Stimulated activated naive CD8-positive, alpha-beta T cell treated with anti-CD3 and anti-CD28 coated beads, Interleukin-15, Interleukin-2, amounts not matched to agents 100 ng/mL and 50 ng/mL, for 24 hours (primary cell): ENCODE measurements at regions not wholly inside any gene's neighbourhood (a gene's known extent, or its start where the extent isn't known, plus 50 kb on each side); places are given as distances from the start of the nearest gene placed in this dataset.
"Not testable (repeated sequence)": the region's sequence is repeated elsewhere in the genome, so short reads cannot be mapped to it uniquely, and the experiment has no call there.

Experiments
- H3K27ac Mint-ChIP-seq: one replicate; pipeline ENCODE4 v1.8.0; 2021; ENCODE audit warnings: mild to moderate bottlenecking, mixed read lengths
- H3K27me3 Mint-ChIP-seq: one replicate; pipeline ENCODE4 v1.8.0; 2021; ENCODE audit warnings: mixed read lengths
- H3K36me3 Mint-ChIP-seq: one replicate; pipeline ENCODE4 v1.8.0; 2021; ENCODE audit warnings: low read depth, mixed read lengths
- H3K4me1 Mint-ChIP-seq: one replicate; pipeline ENCODE4 v1.8.0; 2021; ENCODE audit warnings: low read depth, mixed read lengths
- H3K4me3 Mint-ChIP-seq: one replicate; pipeline ENCODE4 v1.8.0; 2021; ENCODE audit warnings: mild to moderate bottlenecking, mixed read lengths
- H3K9me3 Mint-ChIP-seq: one replicate; pipeline ENCODE4 v1.8.0; 2021; ENCODE audit warnings: mixed read lengths

- H3K4me1 Mint-ChIP-seq, H3K27me3 Mint-ChIP-seq, H3K4me3 Mint-ChIP-seq, H3K9me3 Mint-ChIP-seq, H3K36me3 Mint-ChIP-seq, H3K27ac Mint-ChIP-seq: not testable (repeated sequence)
Observed at GRCh38 chr15:81716468-81716867, 329.4 kb downstream of the MEX3B start.

DNA sequence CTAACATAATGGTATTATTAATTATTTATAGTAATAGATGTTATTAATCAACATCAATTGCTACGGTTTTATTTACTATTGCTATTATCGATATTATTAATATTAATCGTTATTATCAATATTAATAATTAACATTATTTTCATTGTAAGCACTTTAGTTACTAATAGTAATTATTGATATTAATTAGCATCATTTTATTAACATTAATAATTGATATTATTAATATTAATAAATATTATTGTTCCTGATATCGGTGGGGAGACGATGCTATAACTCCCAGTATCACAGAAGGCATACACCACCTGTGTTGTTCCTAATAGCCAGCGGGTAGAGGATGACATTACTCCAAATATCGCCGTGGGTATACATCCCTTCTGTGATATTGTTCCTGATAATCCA, 335.5 kb downstream of the MEX3B start:
- Mint-ChIP-seq H3K4me1 (no peaks in the 10 kb centered on the region), H3K27ac (no peak overlapping the region), H3K36me3 (no peaks in the 10 kb centered on the region), H3K9me3 (no peaks in the 10 kb centered on the region), H3K27me3 (peaks cover 5% of the 10 kb centered on the region), H3K4me3 (no peak overlapping the region)

GRCh38 chr15:81706816-81707346, 332.9 kb upstream of the TMC3 start:
- H3K9me3 Mint-ChIP-seq = not testable (repeated sequence)

GRCh38 chr15:81705727-81706126, 331.7 kb upstream of the TMC3 start:
- H3K27me3 Mint-ChIP-seq, H3K27ac Mint-ChIP-seq, H3K36me3 Mint-ChIP-seq, H3K4me3 Mint-ChIP-seq, H3K4me1 Mint-ChIP-seq, H3K9me3 Mint-ChIP-seq: not testable (repeated sequence)

More at GRCh38 chr15:81706816-81707346, 332.9 kb upstream of the TMC3 start:
- not testable (repeated sequence) for H3K27ac Mint-ChIP-seq, H3K36me3 Mint-ChIP-seq, H3K27me3 Mint-ChIP-seq, H3K4me1 Mint-ChIP-seq, H3K4me3 Mint-ChIP-seq

- Mint-ChIP-seq H3K4me1 (no peaks in the 10 kb centered on the region), H3K9me3 (peaks cover 6% of the 10 kb centered on the region), H3K27me3 (peaks cover 4% of the 10 kb centered on the region), H3K36me3 (no peaks in the 10 kb centered on the region), H3K27ac (no peak overlapping the region), H3K4me3 (no peak overlapping the region)
Observed at GRCh38 chr15:81686021-81686420, 312.0 kb upstream of the TMC3 start.

DNA sequence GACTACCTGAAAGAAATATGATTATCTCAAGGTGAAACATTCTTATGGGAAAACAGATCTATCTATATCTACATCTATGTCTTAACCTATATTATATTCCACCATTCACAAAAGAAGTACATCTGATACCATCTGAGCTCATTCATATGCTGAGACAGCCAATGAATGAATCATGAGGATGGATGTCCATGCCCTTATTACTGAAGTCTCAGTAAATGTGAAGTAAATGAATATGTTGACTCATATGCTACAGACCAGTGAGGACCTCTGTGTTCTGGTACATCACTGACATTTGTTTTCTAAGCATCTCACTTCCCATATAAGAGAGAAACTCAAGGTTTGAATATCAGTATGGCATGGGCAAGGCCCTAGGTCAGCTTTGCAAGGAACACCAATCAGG, 311.2 kb upstream of the TMC3 start:
- Mint-ChIP-seq H3K4me1 (no peaks in the 10 kb centered on the region), H3K4me3 (no peak overlapping the region), H3K27ac (no peak overlapping the region), H3K9me3 (peaks cover 11% of the 10 kb centered on the region), H3K27me3 (peaks cover 4% of the 10 kb centered on the region), H3K36me3 (no peaks in the 10 kb centered on the region)

- Mint-ChIP-seq H3K4me1 (no peaks in the 10 kb centered on the region), H3K27ac (no peak overlapping the region), H3K4me3 (no peak overlapping the region), H3K27me3 (peaks cover 4% of the 10 kb centered on the region), H3K36me3 (no peaks in the 10 kb centered on the region), H3K9me3 (peaks cover 14% of the 10 kb centered on the region)
Observed at GRCh38 chr15:81680829-81681228, 306.8 kb upstream of the TMC3 start.

DNA sequence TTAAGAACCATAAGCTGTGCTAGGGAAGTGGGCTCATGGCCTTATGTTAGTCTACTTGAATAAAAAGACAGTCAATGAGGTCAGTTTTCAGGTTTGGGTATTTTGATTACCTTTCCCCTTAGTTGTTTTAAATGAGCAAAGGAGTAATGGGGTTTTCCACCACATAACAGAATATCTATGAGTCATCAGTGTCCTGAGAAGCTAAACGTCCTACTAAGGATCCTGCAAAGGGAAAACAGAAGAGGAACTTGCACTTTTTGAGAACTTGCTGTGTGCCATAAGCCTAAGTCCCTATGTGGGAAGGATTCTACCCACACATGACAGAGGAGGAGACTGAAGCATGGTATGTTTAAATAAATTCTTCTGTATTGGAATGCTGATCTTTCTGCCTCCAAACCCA, 292.8 kb upstream of the TMC3 start:
- no peaks in the 10 kb centered on the region for H3K4me1 Mint-ChIP-seq
- H3K27ac Mint-ChIP-seq = no peak overlapping the region
- no peak overlapping the region for H3K4me3 Mint-ChIP-seq
- no peaks in the 10 kb centered on the region for H3K36me3 Mint-ChIP-seq
- no peaks in the 10 kb centered on the region for H3K27me3 Mint-ChIP-seq
- H3K9me3 Mint-ChIP-seq = no peaks in the 10 kb centered on the region

DNA sequence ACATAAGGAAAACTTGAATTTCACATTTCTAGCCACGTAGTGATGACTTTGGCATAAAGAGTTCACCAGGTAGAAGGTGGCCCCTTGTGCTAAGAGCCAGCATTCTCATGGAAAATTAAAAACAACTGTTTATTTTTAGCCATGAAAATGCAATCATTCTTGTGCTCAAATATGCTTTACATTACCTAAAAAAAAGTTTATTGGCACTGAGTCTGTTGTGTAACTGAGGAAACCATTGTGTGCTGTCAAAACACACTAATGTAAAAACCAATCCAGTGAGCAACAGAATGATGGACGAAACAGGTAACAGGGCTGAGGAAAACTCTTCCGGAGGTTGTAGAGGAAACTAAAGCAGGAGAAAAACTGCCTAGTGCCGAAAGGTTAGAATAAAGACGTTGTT, 287.0 kb upstream of the TMC3 start:
- Mint-ChIP-seq H3K27ac (no peak overlapping the region), H3K9me3 (peaks cover 4% of the 10 kb centered on the region), H3K27me3 (no peaks in the 10 kb centered on the region), H3K4me1 (no peaks in the 10 kb centered on the region), H3K4me3 (no peak overlapping the region), H3K36me3 (no peaks in the 10 kb centered on the region)

DNA sequence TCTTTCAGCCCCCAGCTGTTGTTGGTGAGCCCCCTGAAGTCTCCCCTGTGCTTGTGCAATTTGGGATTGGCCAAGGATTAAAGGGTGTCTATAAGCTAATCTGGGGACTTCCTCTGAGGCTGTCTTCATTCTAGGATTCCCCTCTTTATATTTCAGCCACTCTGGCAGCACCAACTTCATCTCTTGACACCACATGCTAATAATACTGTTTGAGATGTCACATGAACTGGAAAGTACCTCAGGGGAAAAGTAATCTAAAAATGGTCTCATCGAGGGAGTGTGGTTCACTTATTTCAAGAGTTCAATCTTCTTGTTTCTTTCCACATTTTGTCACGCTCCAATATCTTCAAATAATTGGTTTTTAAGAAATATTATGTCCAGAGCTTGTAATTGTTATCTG, 279.2 kb upstream of the TMC3 start:
- Mint-ChIP-seq H3K9me3 (peaks cover 4% of the 10 kb centered on the region), H3K36me3 (no peaks in the 10 kb centered on the region), H3K4me3 (no peak overlapping the region), H3K27me3 (no peaks in the 10 kb centered on the region), H3K27ac (no peak overlapping the region), H3K4me1 (no peaks in the 10 kb centered on the region)

GRCh38 chr15:81645470-81645869, 271.5 kb upstream of the TMC3 start:
- Mint-ChIP-seq H3K27ac (no peak overlapping the region), H3K9me3 (no peaks in the 10 kb centered on the region), H3K27me3 (peaks cover 4% of the 10 kb centered on the region), H3K36me3 (no peaks in the 10 kb centered on the region), H3K4me1 (no peaks in the 10 kb centered on the region), H3K4me3 (no peak overlapping the region)

DNA sequence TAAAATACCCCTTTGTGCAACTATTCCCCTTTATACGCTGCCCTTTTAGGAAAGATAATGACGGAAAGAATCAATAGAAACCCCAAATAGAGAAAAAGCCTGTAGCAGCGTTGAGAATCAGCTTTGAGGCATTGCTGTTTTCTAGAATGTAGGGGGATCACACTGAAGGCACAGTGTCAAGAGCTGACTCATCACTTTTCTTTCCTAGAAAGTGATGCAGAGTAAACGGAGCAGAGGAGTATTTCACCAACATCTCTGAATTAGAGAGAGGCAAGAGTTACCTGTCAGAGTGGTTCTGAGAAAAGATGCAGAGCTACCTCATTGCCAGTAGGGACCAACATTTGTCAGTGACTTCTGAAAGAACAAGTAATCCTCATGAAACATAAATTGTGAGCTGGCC, 269.8 kb upstream of the TMC3 start:
- H3K27me3 Mint-ChIP-seq = peaks cover 4% of the 10 kb centered on the region
- no peaks in the 10 kb centered on the region for H3K4me1 Mint-ChIP-seq
- no peak overlapping the region for H3K27ac Mint-ChIP-seq
- H3K9me3 Mint-ChIP-seq = no peaks in the 10 kb centered on the region
- H3K4me3 Mint-ChIP-seq = no peak overlapping the region
- H3K36me3 Mint-ChIP-seq = no peaks in the 10 kb centered on the region

- no peak overlapping the region for H3K27ac Mint-ChIP-seq
- H3K9me3 Mint-ChIP-seq = no peaks in the 10 kb centered on the region
- H3K4me1 Mint-ChIP-seq = no peaks in the 10 kb centered on the region
- peaks cover 4% of the 10 kb centered on the region for H3K27me3 Mint-ChIP-seq
- no peaks in the 10 kb centered on the region for H3K36me3 Mint-ChIP-seq
- no peak overlapping the region for H3K4me3 Mint-ChIP-seq
Observed at GRCh38 chr15:81642451-81642990, 268.5 kb upstream of the TMC3 start.

GRCh38 chr15:81636064-81636463, 262.1 kb upstream of the TMC3 start:
- H3K27ac Mint-ChIP-seq, H3K27me3 Mint-ChIP-seq, H3K36me3 Mint-ChIP-seq, H3K4me3 Mint-ChIP-seq, H3K9me3 Mint-ChIP-seq, H3K4me1 Mint-ChIP-seq: not testable (repeated sequence)

- Mint-ChIP-seq H3K36me3 (no peaks in the 10 kb centered on the region), H3K4me3 (no peak overlapping the region), H3K27me3 (no peaks in the 10 kb centered on the region), H3K9me3 (no peaks in the 10 kb centered on the region), H3K4me1 (no peaks in the 10 kb centered on the region), H3K27ac (no peak overlapping the region)
Observed at GRCh38 chr15:81633889-81634288, 259.9 kb upstream of the TMC3 start.

DNA sequence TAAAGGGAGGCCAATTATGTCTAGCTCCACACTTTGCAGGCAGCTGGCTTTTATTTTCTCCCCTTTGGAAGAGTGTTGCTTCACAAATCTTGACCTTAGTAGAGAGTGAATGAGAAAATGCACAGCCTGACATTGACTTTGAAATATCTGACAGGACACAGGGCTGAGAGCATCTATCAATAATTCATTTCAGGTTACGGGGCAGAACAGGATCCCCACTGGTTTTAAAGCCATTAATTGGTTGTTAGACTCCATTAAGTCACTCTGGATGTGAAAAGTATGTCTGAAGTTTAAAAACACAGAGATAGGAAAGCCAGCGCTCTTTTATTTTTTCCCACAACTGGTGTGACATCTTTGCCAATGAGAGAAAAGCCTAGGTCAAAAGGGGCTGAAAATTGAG, 251.9 kb upstream of the TMC3 start:
- Mint-ChIP-seq H3K4me3 (no peak overlapping the region), H3K9me3 (peaks cover 7% of the 10 kb centered on the region), H3K27ac (no peak overlapping the region), H3K27me3 (peaks cover 7% of the 10 kb centered on the region), H3K36me3 (no peaks in the 10 kb centered on the region), H3K4me1 (no peaks in the 10 kb centered on the region)
